ENCODE measurements at regions not wholly inside any gene's neighbourhood (a gene's known extent, or its start where the extent isn't known, plus 50 kb on each side); places are given as distances from the start of the nearest gene placed in this dataset.
A peak's percentile ranks its signal among the peaks of the same experiment; 100 is the strongest.

- Histone ChIP-seq H3K27me3 (ENCODE audit: low read length) (no peaks in the 10 kb centered on the region), H3F3A (ENCODE audit: insufficient read depth) (no peaks in the 10 kb centered on the region), H3K9me3 (ENCODE audit: insufficient read depth, low read length) (no peaks in the 10 kb centered on the region), H3K36me3 (ENCODE audit: low read length) (no peaks in the 10 kb centered on the region), H4K20me1 (ENCODE audit: low read depth, low read length) (no peaks in the 10 kb centered on the region), H3K4me2 (ENCODE audit: low read depth, low read length, poor library complexity, severe bottlenecking) (no peak overlapping the region), H3K4me3 (ENCODE audit: insufficient read depth, low read length, poor library complexity, severe bottlenecking) (no peak overlapping the region), H3K79me2 (ENCODE audit: insufficient read depth, low read length) (no peaks in the 10 kb centered on the region), H3K27ac (ENCODE audit: low read depth, low read length) (no peak overlapping the region), H3K9me2 (replicated peaks; ENCODE audit: insufficient read depth, low read length) (no peaks in the 10 kb centered on the region), H3K9ac (ENCODE audit: low read length) (no peak overlapping the region), H2AFZ (ENCODE audit: low read depth, low read length, severe bottlenecking) (no peak overlapping the region)
- TF ChIP-seq CTCF (IDR thresholded peaks at IDR 0.05; ENCODE audit: insufficient read depth, low read length, poor library complexity, severe bottlenecking) (no peak), EZH2phosphoT487 (conservative IDR thresholded peaks at IDR 0.05; ENCODE audit: low read length) (no peak)
Measured at GRCh38 chr11:104219096-104219495, 55.1 kb upstream of the PDGFD start.

GRCh38 chr11:104214517-104214916, 50.6 kb upstream of the PDGFD start:
- H3K9me3 ChIP-seq (ENCODE audit: insufficient read depth, low read length) = no peaks in the 10 kb centered on the region
- peak overlapping the region; percentile 55 for H3K27ac ChIP-seq (ENCODE audit: low read depth, low read length)
- no peaks in the 10 kb centered on the region for H3K79me2 ChIP-seq (ENCODE audit: insufficient read depth, low read length)
- H3K9ac ChIP-seq (ENCODE audit: low read length) = no peak overlapping the region
- no peaks in the 10 kb centered on the region for H3K36me3 ChIP-seq (ENCODE audit: low read length)
- peak overlapping the region; percentile 27 for H2AFZ ChIP-seq (ENCODE audit: low read depth, low read length, severe bottlenecking)
- no peak for TF ChIP-seq EZH2phosphoT487 (conservative IDR thresholded peaks at IDR 0.05; ENCODE audit: low read length)
- TF ChIP-seq CTCF (IDR thresholded peaks at IDR 0.05; ENCODE audit: insufficient read depth, low read length, poor library complexity, severe bottlenecking) = no peak
- H4K20me1 ChIP-seq (ENCODE audit: low read depth, low read length) = no peaks in the 10 kb centered on the region
- H3K4me3 ChIP-seq (ENCODE audit: insufficient read depth, low read length, poor library complexity, severe bottlenecking) = no peak overlapping the region
- H3K9me2 ChIP-seq (replicated peaks; ENCODE audit: insufficient read depth, low read length) = no peaks in the 10 kb centered on the region
- peak overlapping the region; percentile 31 for H3K4me2 ChIP-seq (ENCODE audit: low read depth, low read length, poor library complexity, severe bottlenecking)
- no peaks in the 10 kb centered on the region for H3K27me3 ChIP-seq (ENCODE audit: low read length)
- H3F3A ChIP-seq (ENCODE audit: insufficient read depth) = no peaks in the 10 kb centered on the region

All from SU-DHL-6 (cell line).